ENCODE measurements at regions not wholly inside any gene's neighbourhood (a gene's known extent, or its start where the extent isn't known, plus 50 kb on each side); places are given as distances from the start of the nearest gene placed in this dataset.

- ChIA-PET CTCF (no interaction called here), POLR2A (no interaction called here)
- no peaks in the 10 kb centered on the region for H3K79me2 ChIP-seq (ENCODE audit: insufficient read depth)
- H3K4me2 ChIP-seq: no peak overlapping the region
- no peak for DNase-seq
- no peak overlapping the region for H2AFZ ChIP-seq (ENCODE audit: low read depth)
- H3K4me3 ChIP-seq (ENCODE audit: low read depth in 2 of 2, low read length in 1 of 2): no peak overlapping the region
- TF ChIP-seq MAX (IDR thresholded peaks at IDR 0.05; ENCODE audit: low read depth) (no peak), RFX5 (IDR thresholded peaks at IDR 0.05; ENCODE audit: low read length) (no peak), MEF2A (IDR thresholded peaks at IDR 0.05; ENCODE audit: borderline replicate concordance, low read depth) (no peak), JUND (IDR thresholded peaks at IDR 0.05) (no peak), FOXJ3 (CRISPR knock-in tag; IDR thresholded peaks at IDR 0.05) (no peak), RAD21 (IDR thresholded peaks at IDR 0.05; ENCODE audit: low read length) (no peak), USF1 (IDR thresholded peaks at IDR 0.05; ENCODE audit: borderline replicate concordance, low read depth) (no peak), ZBTB33 (IDR thresholded peaks at IDR 0.05; ENCODE audit: borderline replicate concordance, low read depth) (no peak), IRF3 (IDR thresholded peaks at IDR 0.05; ENCODE audit: low read depth, low read length) (no peak)
- no peak overlapping the region for H3K9ac ChIP-seq
- H3K9me2 ChIP-seq: no peaks in the 10 kb centered on the region
- H3F3A ChIP-seq (replicated peaks; ENCODE audit: insufficient read depth): no peaks in the 10 kb centered on the region
- H3K27me3 ChIP-seq (ENCODE audit: insufficient read depth): no peaks in the 10 kb centered on the region
- no peaks in the 10 kb centered on the region for H3K9me3 ChIP-seq
- H3K27ac ChIP-seq (ENCODE audit: low read depth in 2 of 2, low read length in 1 of 2): no peak overlapping the region
- H3K36me3 ChIP-seq (replicated peaks in 1 of 2; ENCODE audit: control insufficient read depth in 1 of 2, insufficient read depth in 2 of 2, low read length in 1 of 2): no peaks in the 10 kb centered on the region
- WGBS (ENCODE audit: low lambda C conversion rate): 0% methylated on average over 1 of the region's 1 CpG
- no peaks in the 10 kb centered on the region for H3K4me1 ChIP-seq (ENCODE audit: control insufficient read depth in 1 of 2, insufficient read depth in 2 of 2, low read depth in 1 of 2, low read length in 1 of 2)
- H4K20me1 ChIP-seq (ENCODE audit: insufficient read depth): no peaks in the 10 kb centered on the region
Observed at GRCh38 chr5:44497606-44498005, 108.4 kb upstream of the FGF10 start.

DNA sequence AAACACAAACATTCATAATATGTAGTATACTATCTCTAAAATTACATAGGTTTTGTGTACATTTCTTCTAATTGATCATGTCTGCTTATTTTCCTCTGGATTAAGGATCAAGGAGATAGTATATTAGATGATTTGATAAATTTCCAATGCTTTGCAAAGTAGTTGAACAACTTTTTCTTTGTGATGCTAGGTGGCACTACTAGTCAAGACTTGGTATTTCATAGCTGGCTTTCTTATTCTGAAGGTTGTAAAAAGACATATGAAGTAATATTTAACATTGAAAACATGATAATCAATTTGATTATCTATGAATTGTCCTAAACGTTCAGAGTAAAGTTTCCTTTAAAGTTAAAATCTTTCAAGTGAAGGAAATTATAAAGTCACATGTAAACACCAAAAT lies 106.1 kb upstream of the FGF10 start:
- CTCF ChIA-PET: interaction anchor here (0.9 kb wide), 2 partner anchors 11 to 13 kb away, joined by 3 read pairs; no protein-coding TSS in a partner anchor
- TF ChIP-seq GATA2 (CRISPR knock-in tag; IDR thresholded peaks at IDR 0.05) (no peak), NFIC (IDR thresholded peaks at IDR 0.05; ENCODE audit: borderline replicate concordance) (no peak), EP300 (IDR thresholded peaks at IDR 0.05; ENCODE audit: borderline replicate concordance in 1 of 2, low read depth in 1 of 2, low read length in 1 of 2) (no peak), RXRA (IDR thresholded peaks at IDR 0.05; ENCODE audit: borderline replicate concordance, low read depth) (no peak), PBX3 (IDR thresholded peaks at IDR 0.05) (no peak), FOSL2 (IDR thresholded peaks at IDR 0.05; ENCODE audit: borderline replicate concordance, low read depth) (no peak), USF1 (IDR thresholded peaks at IDR 0.05; ENCODE audit: borderline replicate concordance, low read depth) (no peak), SMC3 (IDR thresholded peaks at IDR 0.05; ENCODE audit: low read depth, low read length) (no peak), EZH2phosphoT487 (IDR thresholded peaks at IDR 0.05; ENCODE audit: borderline replicate concordance, low read depth) (no peak), MXI1 (IDR thresholded peaks at IDR 0.05; ENCODE audit: low read depth, low read length) (no peak)
- TF ChIP-seq, protein P1, sequence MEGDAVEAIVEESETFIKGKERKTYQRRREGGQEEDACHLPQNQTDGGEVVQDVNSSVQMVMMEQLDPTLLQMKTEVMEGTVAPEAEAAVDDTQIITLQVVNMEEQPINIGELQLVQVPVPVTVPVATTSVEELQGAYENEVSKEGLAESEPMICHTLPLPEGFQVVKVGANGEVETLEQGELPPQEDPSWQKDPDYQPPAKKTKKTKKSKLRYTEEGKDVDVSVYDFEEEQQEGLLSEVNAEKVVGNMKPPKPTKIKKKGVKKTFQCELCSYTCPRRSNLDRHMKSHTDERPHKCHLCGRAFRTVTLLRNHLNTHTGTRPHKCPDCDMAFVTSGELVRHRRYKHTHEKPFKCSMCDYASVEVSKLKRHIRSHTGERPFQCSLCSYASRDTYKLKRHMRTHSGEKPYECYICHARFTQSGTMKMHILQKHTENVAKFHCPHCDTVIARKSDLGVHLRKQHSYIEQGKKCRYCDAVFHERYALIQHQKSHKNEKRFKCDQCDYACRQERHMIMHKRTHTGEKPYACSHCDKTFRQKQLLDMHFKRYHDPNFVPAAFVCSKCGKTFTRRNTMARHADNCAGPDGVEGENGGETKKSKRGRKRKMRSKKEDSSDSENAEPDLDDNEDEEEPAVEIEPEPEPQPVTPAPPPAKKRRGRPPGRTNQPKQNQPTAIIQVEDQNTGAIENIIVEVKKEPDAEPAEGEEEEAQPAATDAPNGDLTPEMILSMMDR (IDR thresholded peaks at IDR 0.05): no peak

More for the DNA sequence above, 106.1 kb upstream of the FGF10 start:
- H3K4me3 ChIP-seq (ENCODE audit: low read depth in 2 of 2, low read length in 1 of 2): no peak overlapping the region
- H3K9ac ChIP-seq: no peak overlapping the region
- no peaks in the 10 kb centered on the region for H4K20me1 ChIP-seq (ENCODE audit: insufficient read depth)
- H3K9me3 ChIP-seq: no peaks in the 10 kb centered on the region
- no peak overlapping the region for H3K4me2 ChIP-seq
- H3K36me3 ChIP-seq (replicated peaks in 1 of 2; ENCODE audit: control insufficient read depth in 1 of 2, insufficient read depth in 2 of 2, low read length in 1 of 2): no peaks in the 10 kb centered on the region
- no peaks in the 10 kb centered on the region for H3K9me2 ChIP-seq
- no peaks in the 10 kb centered on the region for H3K4me1 ChIP-seq (ENCODE audit: control insufficient read depth in 1 of 2, insufficient read depth in 2 of 2, low read depth in 1 of 2, low read length in 1 of 2)
- 2% methylated on average over 1 of the region's 1 CpG for WGBS (ENCODE audit: low lambda C conversion rate)
- DNase-seq: no peak
- no peak overlapping the region for H3K27ac ChIP-seq (ENCODE audit: low read depth in 2 of 2, low read length in 1 of 2)
- no peaks in the 10 kb centered on the region for H3K27me3 ChIP-seq (ENCODE audit: insufficient read depth)
- H3F3A ChIP-seq (replicated peaks; ENCODE audit: insufficient read depth): no peaks in the 10 kb centered on the region
- POLR2A ChIA-PET: no interaction called here
- no peak overlapping the region for H2AFZ ChIP-seq (ENCODE audit: low read depth)
- H3K79me2 ChIP-seq (ENCODE audit: insufficient read depth): no peaks in the 10 kb centered on the region
